GM12864 (cell line): ENCODE measurements at regions not wholly inside any gene's neighbourhood (a gene's known extent, or its start where the extent isn't known, plus 50 kb on each side); places are given as distances from the start of the nearest gene placed in this dataset.

Experiments
- DNase-seq: peaks from one replicate; pipeline ENCODE4 v3.0.0-alpha.2; 2011; ENCODE audit warnings: low read depth
- H3K4me3 ChIP-seq: 2 replicates; pipeline ENCODE4 v1.5.1; 2011; ENCODE audit warnings: mild to moderate bottlenecking, low read depth, low read length, control low read depth
- CTCF ChIP-seq: IDR thresholded peaks from 2 replicates; pipeline ENCODE4 v1.5.1; 2011; ENCODE audit warnings: low read depth, mild to moderate bottlenecking, moderate library complexity, low read length, control low read depth, inconsistent platforms; ENCODE audit errors: missing control alignments

GRCh38 chr13:111521030-111521429 lies 200.6 kb downstream of the TEX29 start:
- TF ChIP-seq CTCF: no peak
- no peak for DNase-seq
- H3K4me3 ChIP-seq: no peak overlapping the region

GRCh38 chr13:111521691-111522229 lies 201.3 kb downstream of the TEX29 start:
- no peak overlapping the region for H3K4me3 ChIP-seq
- DNase-seq: no peak
- no peak for TF ChIP-seq CTCF

- no peak for DNase-seq
- TF ChIP-seq CTCF: no peak
- H3K4me3 ChIP-seq: no peak overlapping the region
Measured at GRCh38 chr13:111525320-111526118, 205.1 kb downstream of the TEX29 start.

GRCh38 chr13:111526922-111527321 lies 206.5 kb downstream of the TEX29 start:
- H3K4me3 ChIP-seq: no peak overlapping the region
- no peak for TF ChIP-seq CTCF
- DNase-seq: no peak

GRCh38 chr13:111527614-111528229 lies 207.3 kb downstream of the TEX29 start:
- no peak for DNase-seq

GRCh38 chr13:111528513-111528912 lies 208.1 kb downstream of the TEX29 start:
- TF ChIP-seq CTCF: no peak
- no peak overlapping the region for H3K4me3 ChIP-seq
- no peak for DNase-seq

More at GRCh38 chr13:111527614-111528229, 207.3 kb downstream of the TEX29 start:
- no peak for TF ChIP-seq CTCF
- H3K4me3 ChIP-seq: no peak overlapping the region
